HepG2 (cell line): ENCODE measurements at regions not wholly inside any gene's neighbourhood (a gene's known extent, or its start where the extent isn't known, plus 50 kb on each side); places are given as distances from the start of the nearest gene placed in this dataset.
A peak's percentile ranks its signal among the peaks of the same experiment; 100 is the strongest.

Experiments
- ATM ChIP-seq: fragments of 450-650 bp; IDR thresholded peaks from 2 replicates; pipeline ENCODE4 v1.7.1; 2017; ENCODE audit warnings: mild to moderate bottlenecking, borderline replicate concordance
- FOXC1 ChIP-seq: sonication (generic); formaldehyde crosslinking; IDR thresholded peaks from 2 replicates; pipeline ENCODE4 v1.8.0; 2022; ENCODE audit warnings: mild to moderate bottlenecking, missing genetic modification reagents, borderline replicate concordance
- FOXJ3 ChIP-seq: sonication (generic); formaldehyde crosslinking; IDR thresholded peaks from 2 replicates; pipeline ENCODE4 v1.4.0; 2020; ENCODE audit warnings: missing genetic modification reagents, mild to moderate bottlenecking, borderline replicate concordance
- MBD4 ChIP-seq: IDR thresholded peaks from 2 replicates; pipeline ENCODE4 v1.6.1; 2012; ENCODE audit warnings: low read length, inconsistent platforms, borderline replicate concordance
- NFYB ChIP-seq: sonication (generic); formaldehyde crosslinking; IDR thresholded peaks from 2 replicates; pipeline ENCODE4 v1.4.0; 2020; ENCODE audit warnings: missing genetic modification reagents
- POLR2G ChIP-seq: fragments of 200-400 bp; formaldehyde crosslinking; IDR thresholded peaks from 2 replicates; pipeline ENCODE4 v1.6.1; 2018; ENCODE audit warnings: mild to moderate bottlenecking, low read depth, low read length, moderate library complexity
- RBM39 ChIP-seq: fragments of 200-400 bp; formaldehyde crosslinking; IDR thresholded peaks from one replicate; pipeline ENCODE4 v1.6.1; 2018; ENCODE audit warnings: antibody characterized with exemption, mild to moderate bottlenecking, low read depth, low read length; ENCODE audit not compliant: poor library complexity, severe bottlenecking
- SP4 ChIP-seq: sonication (generic); formaldehyde crosslinking; IDR thresholded peaks from 2 replicates; pipeline ENCODE4 v1.8.1; 2023; ENCODE audit warnings: mild to moderate bottlenecking, missing genetic modification reagents
- ZFP62 ChIP-seq: sonication (generic); formaldehyde crosslinking; IDR thresholded peaks from 2 replicates; pipeline ENCODE4 v1.4.0; 2020; ENCODE audit warnings: missing genetic modification reagents
- ZNF383 ChIP-seq: sonication (generic); formaldehyde crosslinking; IDR thresholded peaks from 2 replicates; pipeline ENCODE4 v1.4.0; 2020; ENCODE audit warnings: missing genetic modification reagents, mild to moderate bottlenecking, borderline replicate concordance
- ZNF460 ChIP-seq: sonication (generic); formaldehyde crosslinking; IDR thresholded peaks from 2 replicates; pipeline ENCODE4 v1.5.1; 2020; ENCODE audit warnings: missing genetic modification reagents, mild to moderate bottlenecking, borderline replicate concordance
- ZNF484 ChIP-seq: sonication (generic); formaldehyde crosslinking; IDR thresholded peaks from 2 replicates; pipeline ENCODE4 v1.5.1; 2020; ENCODE audit warnings: mild to moderate bottlenecking, low read depth, missing genetic modification reagents, borderline replicate concordance
- ZNF552 ChIP-seq: sonication (generic); formaldehyde crosslinking; IDR thresholded peaks from 2 replicates; pipeline ENCODE4 v1.9.0; 2022; ENCODE audit warnings: missing genetic modification reagents, mild to moderate bottlenecking, borderline replicate concordance
- ZNF567 ChIP-seq: sonication (generic); formaldehyde crosslinking; IDR thresholded peaks from 2 replicates; pipeline ENCODE4 v1.8.1; 2023; ENCODE audit warnings: mild to moderate bottlenecking, missing genetic modification reagents, borderline replicate concordance
- ZNF629 ChIP-seq: sonication (generic); formaldehyde crosslinking; conservative IDR thresholded peaks from 2 replicates; pipeline ENCODE4 v1.5.0; 2020; ENCODE audit warnings: missing genetic modification reagents
- ZNF891 ChIP-seq: sonication (generic); formaldehyde crosslinking; IDR thresholded peaks from 2 replicates; pipeline ENCODE4 v1.5.0; 2020; ENCODE audit warnings: mild to moderate bottlenecking, missing genetic modification reagents
- TF ChIP-seq, protein P1 (sequence below): sonication (generic); formaldehyde crosslinking; IDR thresholded peaks from 2 replicates; pipeline ENCODE4 v1.8.0; 2022; ENCODE audit warnings: mild to moderate bottlenecking, missing genetic modification reagents, moderate library complexity
- TF ChIP-seq, protein P2 (sequence below): sonication (generic); formaldehyde crosslinking; IDR thresholded peaks from 2 replicates; pipeline ENCODE4 v1.5.0; 2020; ENCODE audit warnings: mild to moderate bottlenecking, missing genetic modification reagents
- TF ChIP-seq, protein P3 (sequence below): sonication (generic); formaldehyde crosslinking; IDR thresholded peaks from 2 replicates; pipeline ENCODE4 v1.4.0; 2020; ENCODE audit warnings: missing genetic modification reagents, mild to moderate bottlenecking, borderline replicate concordance

DNA sequence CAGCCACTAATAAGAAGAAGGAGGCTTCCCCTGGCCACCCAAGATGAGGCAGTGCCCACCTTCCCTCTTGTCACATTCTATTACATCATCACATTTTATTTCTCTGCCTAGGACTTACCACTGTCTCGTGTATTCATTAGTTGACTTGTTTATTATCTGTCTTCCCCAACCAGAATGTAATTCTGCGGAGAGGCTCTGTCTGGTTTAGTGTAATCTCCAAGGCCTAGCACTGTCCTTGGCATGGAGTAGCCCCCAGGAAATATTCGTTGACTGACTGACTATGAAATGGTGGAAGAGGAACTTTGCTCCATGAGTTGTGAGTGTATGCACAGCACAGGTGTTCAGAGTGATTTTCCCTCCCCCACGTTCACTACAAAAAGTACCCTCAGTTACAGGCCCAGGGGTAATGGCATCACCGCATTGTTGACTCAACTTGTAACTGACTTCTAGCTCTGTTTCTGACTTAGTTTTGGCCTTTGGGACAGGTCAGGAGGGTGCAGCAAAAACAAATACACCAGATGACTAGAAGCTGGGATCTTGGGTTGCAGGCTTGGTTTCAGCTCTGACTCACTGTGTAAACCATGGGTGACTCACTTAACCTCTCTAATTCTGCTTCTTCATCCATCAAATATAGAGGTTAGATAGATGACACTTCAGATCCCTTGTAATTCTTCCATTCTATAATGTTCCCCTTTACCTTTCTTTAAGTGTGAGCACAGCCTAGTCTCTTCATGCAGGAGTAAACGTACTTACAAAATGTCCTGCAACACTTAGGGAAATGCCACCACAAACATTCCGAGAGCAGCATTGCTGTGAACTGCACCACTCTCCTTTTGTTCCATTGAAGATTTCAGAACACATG is 229.7 kb downstream of the KCNRG start (continued):
- TF ChIP-seq NFYB (CRISPR knock-in tag) (no peak), MBD4 (peak; percentile 48; the same call in 1 of the 2 replicates), ATM (no peak), ZFP62 (CRISPR knock-in tag) (no peak), ZNF460 (CRISPR knock-in tag) (peak; percentile 34; the same call in 1 of the 2 replicates), ZNF552 (CRISPR knock-in tag) (no peak), RBM39 (no peak), FOXJ3 (CRISPR knock-in tag) (peak; percentile 95; the same call in 1 of the 2 replicates), ZNF891 (CRISPR knock-in tag) (no peak), ZNF567 (CRISPR knock-in tag) (no peak), ZNF383 (CRISPR knock-in tag) (no peak), SP4 (CRISPR knock-in tag) (no peak), POLR2G (0 out of 2 replicates have a peak, but pooled peaks have one; percentile 22), ZNF629 (CRISPR knock-in tag) (peak; percentile 70), ZNF484 (no peak), FOXC1 (CRISPR knock-in tag) (no peak)
- TF ChIP-seq, protein P1, sequence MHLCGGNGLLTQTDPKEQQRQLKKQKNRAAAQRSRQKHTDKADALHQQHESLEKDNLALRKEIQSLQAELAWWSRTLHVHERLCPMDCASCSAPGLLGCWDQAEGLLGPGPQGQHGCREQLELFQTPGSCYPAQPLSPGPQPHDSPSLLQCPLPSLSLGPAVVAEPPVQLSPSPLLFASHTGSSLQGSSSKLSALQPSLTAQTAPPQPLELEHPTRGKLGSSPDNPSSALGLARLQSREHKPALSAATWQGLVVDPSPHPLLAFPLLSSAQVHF (CRISPR knock-in tag): no peak
- TF ChIP-seq, protein P2, sequence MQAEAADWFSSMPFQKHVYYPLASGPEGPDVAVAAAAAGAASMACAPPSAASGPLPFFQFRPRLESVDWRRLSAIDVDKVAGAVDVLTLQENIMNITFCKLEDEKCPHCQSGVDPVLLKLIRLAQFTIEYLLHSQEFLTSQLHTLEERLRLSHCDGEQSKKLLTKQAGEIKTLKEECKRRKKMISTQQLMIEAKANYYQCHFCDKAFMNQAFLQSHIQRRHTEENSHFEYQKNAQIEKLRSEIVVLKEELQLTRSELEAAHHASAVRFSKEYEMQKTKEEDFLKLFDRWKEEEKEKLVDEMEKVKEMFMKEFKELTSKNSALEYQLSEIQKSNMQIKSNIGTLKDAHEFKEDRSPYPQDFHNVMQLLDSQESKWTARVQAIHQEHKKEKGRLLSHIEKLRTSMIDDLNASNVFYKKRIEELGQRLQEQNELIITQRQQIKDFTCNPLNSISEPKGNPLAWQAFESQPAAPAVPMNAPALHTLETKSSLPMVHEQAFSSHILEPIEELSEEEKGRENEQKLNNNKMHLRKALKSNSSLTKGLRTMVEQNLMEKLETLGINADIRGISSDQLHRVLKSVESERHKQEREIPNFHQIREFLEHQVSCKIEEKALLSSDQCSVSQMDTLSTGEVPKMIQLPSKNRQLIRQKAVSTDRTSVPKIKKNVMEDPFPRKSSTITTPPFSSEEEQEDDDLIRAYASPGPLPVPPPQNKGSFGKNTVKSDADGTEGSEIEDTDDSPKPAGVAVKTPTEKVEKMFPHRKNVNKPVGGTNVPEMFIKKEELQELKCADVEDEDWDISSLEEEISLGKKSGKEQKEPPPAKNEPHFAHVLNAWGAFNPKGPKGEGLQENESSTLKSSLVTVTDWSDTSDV (CRISPR knock-in tag): no peak
- TF ChIP-seq, protein P3, sequence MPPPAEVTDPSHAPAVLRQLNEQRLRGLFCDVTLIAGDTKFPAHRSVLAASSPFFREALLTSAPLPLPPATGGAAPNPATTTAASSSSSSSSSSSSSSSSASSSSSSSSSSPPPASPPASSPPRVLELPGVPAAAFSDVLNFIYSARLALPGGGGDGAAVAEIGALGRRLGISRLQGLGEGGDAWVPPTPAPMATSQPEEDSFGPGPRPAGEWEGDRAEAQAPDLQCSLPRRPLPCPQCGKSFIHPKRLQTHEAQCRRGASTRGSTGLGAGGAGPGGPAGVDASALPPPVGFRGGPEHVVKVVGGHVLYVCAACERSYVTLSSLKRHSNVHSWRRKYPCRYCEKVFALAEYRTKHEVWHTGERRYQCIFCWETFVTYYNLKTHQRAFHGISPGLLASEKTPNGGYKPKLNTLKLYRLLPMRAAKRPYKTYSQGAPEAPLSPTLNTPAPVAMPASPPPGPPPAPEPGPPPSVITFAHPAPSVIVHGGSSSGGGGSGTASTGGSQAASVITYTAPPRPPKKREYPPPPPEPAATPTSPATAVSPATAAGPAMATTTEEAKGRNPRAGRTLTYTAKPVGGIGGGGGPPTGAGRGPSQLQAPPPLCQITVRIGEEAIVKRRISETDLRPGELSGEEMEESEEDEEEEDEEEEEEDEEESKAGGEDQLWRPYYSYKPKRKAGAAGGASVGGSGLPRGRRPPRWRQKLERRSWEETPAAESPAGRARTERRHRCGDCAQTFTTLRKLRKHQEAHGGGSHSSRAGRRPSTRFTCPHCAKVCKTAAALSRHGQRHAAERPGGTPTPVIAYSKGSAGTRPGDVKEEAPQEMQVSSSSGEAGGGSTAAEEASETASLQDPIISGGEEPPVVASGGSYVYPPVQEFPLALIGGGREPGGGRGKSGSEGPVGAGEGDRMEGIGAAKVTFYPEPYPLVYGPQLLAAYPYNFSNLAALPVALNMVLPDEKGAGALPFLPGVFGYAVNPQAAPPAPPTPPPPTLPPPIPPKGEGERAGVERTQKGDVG (CRISPR knock-in tag): peak; percentile 75; the same call in 1 of the 2 replicates
